ENCODE measurements at regions not wholly inside any gene's neighbourhood (a gene's known extent, or its start where the extent isn't known, plus 50 kb on each side); places are given as distances from the start of the nearest gene placed in this dataset.
A peak's percentile ranks its signal among the peaks of the same experiment; 100 is the strongest.

GRCh38 chr4:13859423-13859822 lies 231.9 kb upstream of the BOD1L1 start:
- H3K4me2 ChIP-seq (ENCODE audit: control insufficient read depth, extremely low read depth, insufficient read depth, low read depth, low read length) = no peak overlapping the region
- H3K79me2 ChIP-seq (ENCODE audit: control insufficient read depth, insufficient read depth, low read length) = no peaks in the 10 kb centered on the region
- DNase-seq (ENCODE audit: low read depth, low spot score) (no peak), FAIRE-seq (no peak)
- no peak overlapping the region for H3K9ac ChIP-seq (ENCODE audit: control insufficient read depth, extremely low read depth, insufficient read depth, low read length)
- no peaks in the 10 kb centered on the region for H3K36me3 ChIP-seq (ENCODE audit: control insufficient read depth in 2 of 2, extremely low read depth in 1 of 2, insufficient read depth in 2 of 2, low read length in 2 of 2)
- no peaks in the 10 kb centered on the region for H4K20me1 ChIP-seq (ENCODE audit: control insufficient read depth, extremely low read depth, insufficient read depth, low read length)
- no peaks in the 10 kb centered on the region for H3K4me1 ChIP-seq (ENCODE audit: control insufficient read depth, extremely low read depth, insufficient read depth, low read length)
- H3K27me3 ChIP-seq (ENCODE audit: control insufficient read depth, extremely low read depth, insufficient read depth, low read length) = no peaks in the 10 kb centered on the region
- no peaks in the 10 kb centered on the region for H3K9me1 ChIP-seq (ENCODE audit: control insufficient read depth, extremely low read depth, insufficient read depth, low read length)
- no peaks in the 10 kb centered on the region for H3K9me3 ChIP-seq (ENCODE audit: control insufficient read depth, low read depth, low read length)
- no peak for TF ChIP-seq CTCF (optimal IDR thresholded peaks at IDR 0.05 in 1 of 3, IDR thresholded peaks at IDR 0.05 in 1 of 3, conservative IDR thresholded peaks at IDR 0.05 in 1 of 3; ENCODE audit: extremely low read depth in 1 of 3, insufficient read depth in 2 of 3, low read length in 3 of 3)
- no peak for TF ChIP-seq EZH2 (IDR thresholded peaks at IDR 0.05; ENCODE audit: low read length)
- H3K27ac ChIP-seq (ENCODE audit: control insufficient read depth, insufficient read depth, low read length) = no peak overlapping the region
- dilution Hi-C loops (cut with MboI; ENCODE audit: extremely low pct_ligation_motif_present, low sequenced_read_pairs) = no loop called here
- no peak overlapping the region for H2AFZ ChIP-seq (ENCODE audit: control insufficient read depth, low read length)
- no peak overlapping the region for H3K4me3 ChIP-seq (ENCODE audit: control insufficient read depth in 2 of 3, extremely low read depth in 1 of 3, insufficient read depth in 2 of 3, low read depth in 1 of 3, low read length in 3 of 3)

- Histone ChIP-seq H2AFZ (ENCODE audit: control insufficient read depth, low read length) (no peak overlapping the region), H3K79me2 (ENCODE audit: control insufficient read depth, insufficient read depth, low read length) (no peaks in the 10 kb centered on the region), H4K20me1 (ENCODE audit: control insufficient read depth, extremely low read depth, insufficient read depth, low read length) (no peaks in the 10 kb centered on the region), H3K27ac (ENCODE audit: control insufficient read depth, insufficient read depth, low read length) (no peak overlapping the region), H3K4me2 (ENCODE audit: control insufficient read depth, extremely low read depth, insufficient read depth, low read depth, low read length) (no peak overlapping the region), H3K27me3 (ENCODE audit: control insufficient read depth, extremely low read depth, insufficient read depth, low read length) (no peaks in the 10 kb centered on the region), H3K36me3 (ENCODE audit: control insufficient read depth in 2 of 2, extremely low read depth in 1 of 2, insufficient read depth in 2 of 2, low read length in 2 of 2) (no peaks in the 10 kb centered on the region), H3K9ac (ENCODE audit: control insufficient read depth, extremely low read depth, insufficient read depth, low read length) (no peak overlapping the region), H3K4me3 (ENCODE audit: control insufficient read depth in 2 of 3, extremely low read depth in 1 of 3, insufficient read depth in 2 of 3, low read depth in 1 of 3, low read length in 3 of 3) (no peak overlapping the region), H3K4me1 (ENCODE audit: control insufficient read depth, extremely low read depth, insufficient read depth, low read length) (no peaks in the 10 kb centered on the region), H3K9me3 (ENCODE audit: control insufficient read depth, low read depth, low read length) (no peaks in the 10 kb centered on the region), H3K9me1 (ENCODE audit: control insufficient read depth, extremely low read depth, insufficient read depth, low read length) (no peaks in the 10 kb centered on the region)
- peak in 2 of 3 experiments; percentile 14 to 22 for TF ChIP-seq CTCF (optimal IDR thresholded peaks at IDR 0.05 in 1 of 3, IDR thresholded peaks at IDR 0.05 in 1 of 3, conservative IDR thresholded peaks at IDR 0.05 in 1 of 3; ENCODE audit: extremely low read depth in 1 of 3, insufficient read depth in 2 of 3, low read length in 3 of 3)
- no peak for TF ChIP-seq EZH2 (IDR thresholded peaks at IDR 0.05; ENCODE audit: low read length)
- DNase-seq (ENCODE audit: low read depth, low spot score) = no peak
- dilution Hi-C loops (cut with MboI; ENCODE audit: extremely low pct_ligation_motif_present, low sequenced_read_pairs) = no loop called here
- peak; percentile 20 for FAIRE-seq
Observed at GRCh38 chr4:13860126-13860525, 232.6 kb upstream of the BOD1L1 start.
